Esophagus muscularis mucosa (tissue), 4 donors: ENCODE measurements at regions not wholly inside any gene's neighbourhood (a gene's known extent, or its start where the extent isn't known, plus 50 kb on each side); places are given as distances from the start of the nearest gene placed in this dataset.

Experiments
- CTCF ChIP-seq, 3 experiments: fragments of 200-600 bp in 2 of 3; fragments of 450-650 bp in 1 of 3; sonication (generic) in 2 of 3; IDR thresholded peaks; one replicate each; pipeline ENCODE4 v1.5.1; 2017 to 2019; ENCODE audit warnings: antibody characterized with exemption in 3 of 3, mild to moderate bottlenecking in 2 of 3, moderate library complexity in 1 of 3
- EP300 ChIP-seq: sonication (generic); formaldehyde crosslinking; IDR thresholded peaks from one replicate; pipeline ENCODE4 v1.6.1; 2017; ENCODE audit warnings: antibody characterized with exemption
- POLR2A ChIP-seq: fragments of 450-650 bp; IDR thresholded peaks from one replicate; pipeline ENCODE4 v1.6.1; 2017; ENCODE audit warnings: antibody characterized with exemption, moderate library complexity, mild to moderate bottlenecking, low read depth
- POLR2AphosphoS5 ChIP-seq, 2 donors: sonication (generic); formaldehyde crosslinking; IDR thresholded peaks; one replicate each; pipeline ENCODE4 v1.6.1; 2017; ENCODE audit warnings: antibody characterized with exemption in 2 of 2

GRCh38 chr11:103537904-103538502 lies 428.8 kb downstream of the DYNC2H1 start:
- TF ChIP-seq CTCF (IDR thresholded peaks at IDR 0.05) (peak in 1 of 3 experiments; percentile 10), EP300 (no peak), POLR2A (no peak), POLR2AphosphoS5 (IDR thresholded peaks at IDR 0.05) (no peak)
